M059J (cell line): ENCODE measurements at regions not wholly inside any gene's neighbourhood (a gene's known extent, or its start where the extent isn't known, plus 50 kb on each side); places are given as distances from the start of the nearest gene placed in this dataset.

Experiments used
- DNase-seq: peaks from one replicate; pipeline ENCODE4 v3.0.0-alpha.2; 2012; ENCODE audit warnings: low read depth

- DNase-seq = no peak
Observed at GRCh38 chr18:47333926-47334635, 82.6 kb upstream of the SKOR2 start.

GRCh38 chr18:47331641-47332040 lies 80.2 kb upstream of the SKOR2 start:
- DNase-seq = no peak

- DNase-seq = no peak
Observed at GRCh38 chr18:47331026-47331425, 79.6 kb upstream of the SKOR2 start.

- DNase-seq = peak; percentile 59
Observed at GRCh38 chr18:47323158-47323557, 71.7 kb upstream of the SKOR2 start.

GRCh38 chr18:47321815-47322214 lies 70.4 kb upstream of the SKOR2 start:
- no peak for DNase-seq

- DNase-seq = no peak
Observed at GRCh38 chr18:47317824-47318508, 66.5 kb upstream of the SKOR2 start.

- no peak for DNase-seq
Observed at GRCh38 chr18:47316924-47317323, 65.5 kb upstream of the SKOR2 start.

- DNase-seq = no peak
Observed at GRCh38 chr18:47313901-47314300, 62.4 kb upstream of the SKOR2 start.

GRCh38 chr18:47311585-47311984 lies 60.1 kb upstream of the SKOR2 start:
- no peak for DNase-seq
